ENCODE measurements at regions not wholly inside any gene's neighbourhood (a gene's known extent, or its start where the extent isn't known, plus 50 kb on each side); places are given as distances from the start of the nearest gene placed in this dataset.

GRCh38 chr12:69150083-69150795, 89.1 kb upstream of the CPSF6 start:
- H3K36me3 ChIP-seq (replicated peaks) = no peaks in the 10 kb centered on the region
- in situ Hi-C loops (cut with HindIII; ENCODE audit: low pct_ligation_motif_present, low sequenced_read_pairs) = no loop called here
- TF ChIP-seq, protein P1, sequence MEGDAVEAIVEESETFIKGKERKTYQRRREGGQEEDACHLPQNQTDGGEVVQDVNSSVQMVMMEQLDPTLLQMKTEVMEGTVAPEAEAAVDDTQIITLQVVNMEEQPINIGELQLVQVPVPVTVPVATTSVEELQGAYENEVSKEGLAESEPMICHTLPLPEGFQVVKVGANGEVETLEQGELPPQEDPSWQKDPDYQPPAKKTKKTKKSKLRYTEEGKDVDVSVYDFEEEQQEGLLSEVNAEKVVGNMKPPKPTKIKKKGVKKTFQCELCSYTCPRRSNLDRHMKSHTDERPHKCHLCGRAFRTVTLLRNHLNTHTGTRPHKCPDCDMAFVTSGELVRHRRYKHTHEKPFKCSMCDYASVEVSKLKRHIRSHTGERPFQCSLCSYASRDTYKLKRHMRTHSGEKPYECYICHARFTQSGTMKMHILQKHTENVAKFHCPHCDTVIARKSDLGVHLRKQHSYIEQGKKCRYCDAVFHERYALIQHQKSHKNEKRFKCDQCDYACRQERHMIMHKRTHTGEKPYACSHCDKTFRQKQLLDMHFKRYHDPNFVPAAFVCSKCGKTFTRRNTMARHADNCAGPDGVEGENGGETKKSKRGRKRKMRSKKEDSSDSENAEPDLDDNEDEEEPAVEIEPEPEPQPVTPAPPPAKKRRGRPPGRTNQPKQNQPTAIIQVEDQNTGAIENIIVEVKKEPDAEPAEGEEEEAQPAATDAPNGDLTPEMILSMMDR (IDR thresholded peaks at IDR 0.05; ENCODE audit: low read depth, low read length, missing control alignments) = no peak

GRCh38 chr12:69150796-69151127, 88.6 kb upstream of the CPSF6 start:
- TF ChIP-seq, protein P1 (IDR thresholded peaks at IDR 0.05; ENCODE audit: low read depth, low read length, missing control alignments) = no peak
- in situ Hi-C loops (cut with HindIII; ENCODE audit: low pct_ligation_motif_present, low sequenced_read_pairs) = no loop called here

More at GRCh38 chr12:69150083-69150795, 89.1 kb upstream of the CPSF6 start:
- H3K27me3 ChIP-seq (replicated peaks) = no peaks in the 10 kb centered on the region
- no peak overlapping the region for H3K4me3 ChIP-seq (ENCODE audit: low read depth, low read length)
- H3K27ac ChIP-seq = no peak overlapping the region
- DNase-seq = no peak

GRCh38 chr12:69151254-69151764, 88.1 kb upstream of the CPSF6 start:
- no peak for DNase-seq
- TF ChIP-seq, protein P1 (IDR thresholded peaks at IDR 0.05; ENCODE audit: low read depth, low read length, missing control alignments) = no peak
- in situ Hi-C loops (cut with HindIII; ENCODE audit: low pct_ligation_motif_present, low sequenced_read_pairs) = no loop called here

More at GRCh38 chr12:69150796-69151127, 88.6 kb upstream of the CPSF6 start:
- DNase-seq = no peak
- H3K36me3 ChIP-seq (replicated peaks) = no peaks in the 10 kb centered on the region
- H3K4me3 ChIP-seq (ENCODE audit: low read depth, low read length) = no peak overlapping the region
- H3K27ac ChIP-seq = no peak overlapping the region
- no peaks in the 10 kb centered on the region for H3K27me3 ChIP-seq (replicated peaks)

DNA sequence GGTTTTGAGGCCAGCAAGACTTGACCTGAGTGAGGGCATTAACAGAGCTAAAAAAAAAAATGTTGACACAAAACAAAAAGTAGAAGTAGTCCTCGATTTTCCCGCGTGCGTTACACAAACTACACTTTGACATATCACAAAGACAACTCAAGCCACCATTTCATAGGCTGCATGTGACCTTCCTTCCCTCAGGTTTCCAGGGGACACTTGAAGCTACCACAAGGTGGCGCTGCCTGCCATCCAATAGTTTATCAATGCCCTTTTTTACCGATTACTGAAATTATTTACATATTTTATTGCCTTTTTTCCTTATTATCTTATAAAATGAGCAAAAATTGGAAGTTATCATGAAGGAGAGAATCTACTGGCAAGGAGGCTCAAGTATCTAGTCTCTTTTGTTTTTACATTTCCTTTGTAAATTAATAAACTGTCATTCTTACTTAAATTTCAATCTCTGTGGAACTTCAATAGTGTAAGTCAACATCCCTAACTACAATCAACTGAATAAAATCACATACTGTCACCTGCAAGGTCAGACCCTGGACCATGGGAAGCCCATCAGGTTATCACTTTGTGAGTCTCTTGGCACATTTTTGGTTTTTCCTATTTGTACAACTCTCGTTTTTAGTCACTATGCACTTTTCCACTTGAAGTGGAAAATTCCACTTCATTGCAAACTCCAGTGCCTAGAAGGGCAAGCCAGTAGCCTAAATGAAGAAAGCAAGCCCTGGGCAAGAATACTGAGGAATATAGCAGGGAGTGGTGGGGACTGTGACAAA, 84.6 kb upstream of the CPSF6 start:
- H3K27ac ChIP-seq = no peak overlapping the region
- no peaks in the 10 kb centered on the region for H3K27me3 ChIP-seq (replicated peaks)
- H3K4me3 ChIP-seq (ENCODE audit: low read depth, low read length) = no peak overlapping the region
- DNase-seq = peak; percentile 50
- in situ Hi-C loops (cut with HindIII; ENCODE audit: low pct_ligation_motif_present, low sequenced_read_pairs) = no loop called here
- H3K36me3 ChIP-seq (replicated peaks) = no peaks in the 10 kb centered on the region
- TF ChIP-seq, protein P1 (IDR thresholded peaks at IDR 0.05; ENCODE audit: low read depth, low read length, missing control alignments) = peak; percentile 95

More at GRCh38 chr12:69151254-69151764, 88.1 kb upstream of the CPSF6 start:
- Histone ChIP-seq H3K27me3 (replicated peaks) (no peaks in the 10 kb centered on the region), H3K36me3 (replicated peaks) (no peaks in the 10 kb centered on the region), H3K4me3 (ENCODE audit: low read depth, low read length) (no peak overlapping the region), H3K27ac (no peak overlapping the region)

GRCh38 chr12:69157023-69157655, 82.2 kb upstream of the CPSF6 start:
- Histone ChIP-seq H3K27me3 (replicated peaks) (no peaks in the 10 kb centered on the region), H3K27ac (no peak overlapping the region), H3K4me3 (ENCODE audit: low read depth, low read length) (peak overlapping the region; percentile 20), H3K36me3 (replicated peaks) (no peaks in the 10 kb centered on the region)
- peak; percentile 78 for DNase-seq
- TF ChIP-seq, protein P1 (IDR thresholded peaks at IDR 0.05; ENCODE audit: low read depth, low read length, missing control alignments) = peak; percentile 100
- in situ Hi-C loops (cut with HindIII; ENCODE audit: low pct_ligation_motif_present, low sequenced_read_pairs) = no loop called here

Measured in brain microvascular endothelial cell (primary cell).